ENCODE measurements at regions not wholly inside any gene's neighbourhood (a gene's known extent, or its start where the extent isn't known, plus 50 kb on each side); places are given as distances from the start of the nearest gene placed in this dataset.
"Not testable (repeated sequence)": the region's sequence is repeated elsewhere in the genome, so short reads cannot be mapped to it uniquely, and the experiment has no call there.

GRCh38 chr1:29408831-29409605, 172.7 kb downstream of the PTPRU start:
- TF ChIP-seq BACH2 (CRISPR knock-in tag; IDR thresholded peaks at IDR 0.05; ENCODE audit: borderline replicate concordance) (no peak), POU6F1 (CRISPR knock-in tag; IDR thresholded peaks at IDR 0.05; ENCODE audit: borderline replicate concordance, low read depth) (no peak), ZNF565 (CRISPR knock-in tag; conservative IDR thresholded peaks at IDR 0.05; ENCODE audit: low read depth) (no peak), SNAI2 (CRISPR knock-in tag; IDR thresholded peaks at IDR 0.05) (no peak), ARNTL (CRISPR knock-in tag; IDR thresholded peaks at IDR 0.05; ENCODE audit: borderline replicate concordance, low read depth) (no peak)
- no peak for ATAC-seq

GRCh38 chr1:29406814-29407213, 170.5 kb downstream of the PTPRU start:
- ATAC-seq, result no peak
- TF ChIP-seq ARNTL (CRISPR knock-in tag; IDR thresholded peaks at IDR 0.05; ENCODE audit: borderline replicate concordance, low read depth) (no peak), TOX (CRISPR knock-in tag; IDR thresholded peaks at IDR 0.05; ENCODE audit: borderline replicate concordance) (no peak), TCF4 (CRISPR knock-in tag; IDR thresholded peaks at IDR 0.05; ENCODE audit: borderline replicate concordance) (no peak), ZFP30 (CRISPR knock-in tag; IDR thresholded peaks at IDR 0.05) (no peak), ZNF70 (CRISPR knock-in tag; IDR thresholded peaks at IDR 0.05) (no peak), RARB (CRISPR knock-in tag; IDR thresholded peaks at IDR 0.05) (no peak), BACH2 (CRISPR knock-in tag; IDR thresholded peaks at IDR 0.05; ENCODE audit: borderline replicate concordance) (no peak), OSR1 (CRISPR knock-in tag; IDR thresholded peaks at IDR 0.05) (no peak), CREB5 (CRISPR knock-in tag; IDR thresholded peaks at IDR 0.05; ENCODE audit: low read depth) (no peak), POU6F1 (CRISPR knock-in tag; IDR thresholded peaks at IDR 0.05; ENCODE audit: borderline replicate concordance, low read depth) (no peak), ESRRG (CRISPR knock-in tag; IDR thresholded peaks at IDR 0.05) (no peak), PATZ1 (CRISPR knock-in tag; IDR thresholded peaks at IDR 0.05; ENCODE audit: borderline replicate concordance) (no peak), PPARA (CRISPR knock-in tag; IDR thresholded peaks at IDR 0.05; ENCODE audit: borderline replicate concordance) (no peak), ZC3H10 (CRISPR knock-in tag; IDR thresholded peaks at IDR 0.05) (no peak), ZNF565 (CRISPR knock-in tag; conservative IDR thresholded peaks at IDR 0.05; ENCODE audit: low read depth) (no peak), CSRNP3 (CRISPR knock-in tag; IDR thresholded peaks at IDR 0.05) (no peak), ISL1 (CRISPR knock-in tag; IDR thresholded peaks at IDR 0.05) (no peak)

- ATAC-seq, result not testable (repeated sequence)
Measured at GRCh38 chr1:29400203-29400602, 163.9 kb downstream of the PTPRU start.

GRCh38 chr1:29399465-29399864, 163.1 kb downstream of the PTPRU start:
- no peak for TF ChIP-seq TCF4 (CRISPR knock-in tag; IDR thresholded peaks at IDR 0.05; ENCODE audit: borderline replicate concordance)
- ATAC-seq, result no peak
